IMR-90 (cell line): ENCODE measurements at regions not wholly inside any gene's neighbourhood (a gene's known extent, or its start where the extent isn't known, plus 50 kb on each side); places are given as distances from the start of the nearest gene placed in this dataset.

Experiments
- ATAC-seq: fragments of 200-7000 bp; cut with Tn5 transposase; 2 replicates; pipeline ENCODE4 v1.9.1; 2020; ENCODE audit warnings: low read depth, mild to moderate bottlenecking, moderate library complexity
- BruUV-seq: library from RNA; stranded (reverse); fragments of 400-500 nt; replicated peaks from 2 replicates; lab custom pipeline; 2021; lab: Mats Ljungman, UMichigan
- CTCF ChIA-PET: fragments of 300-600 bp; formaldehyde crosslinking; extraction: SDS; loops from one replicate; lab custom pipeline; 2021; ENCODE audit warnings: antibody characterized with exemption; lab: Yijun Ruan, JAX
- POLR2A ChIA-PET: fragments of 300-600 bp; sonication (Branson Sonifier 250); formaldehyde crosslinking; loops from one replicate; lab custom pipeline; 2022; ENCODE audit warnings: antibody characterized with exemption; ENCODE audit not compliant: unreplicated experiment; lab: Charles Lee
- DNase-seq: peaks from one replicate; pipeline ENCODE4 v3.0.0; 2013
- H2AFZ ChIP-seq: replicated peaks from 2 replicates; pipeline ENCODE3; 2013; ENCODE audit warnings: low read length, mild to moderate bottlenecking; ENCODE audit not compliant: poor library complexity
- H2AK5ac ChIP-seq: 2 replicates; pipeline ENCODE4 v1.6.1; 2013; ENCODE audit warnings: low read depth, low read length, inconsistent platforms
- H2AK9ac ChIP-seq: replicated peaks from 2 replicates; pipeline ENCODE3; 2013; ENCODE audit warnings: mild to moderate bottlenecking, low read depth, low read length, moderate library complexity; ENCODE audit not compliant: poor library complexity
- H2BK120ac ChIP-seq: 2 replicates; pipeline ENCODE4 v1.6.1; 2013; ENCODE audit warnings: low read depth, low read length, inconsistent platforms
- H2BK15ac ChIP-seq: 3 replicates; pipeline ENCODE4 v1.6.1; 2013; ENCODE audit warnings: low read depth, low read length, inconsistent platforms
- H2BK20ac ChIP-seq: 2 replicates; pipeline ENCODE4 v1.6.1; 2013; ENCODE audit warnings: low read depth, mild to moderate bottlenecking, inconsistent platforms, low read length, moderate library complexity
- H2BK5ac ChIP-seq: 2 replicates; pipeline ENCODE4 v1.6.1; 2013; ENCODE audit warnings: mild to moderate bottlenecking, low read depth, low read length, inconsistent platforms; ENCODE audit not compliant: poor library complexity, severe bottlenecking
- H3K14ac ChIP-seq: replicated peaks from 2 replicates; pipeline ENCODE4 v1.6.1; 2013; ENCODE audit warnings: low read depth, low read length, inconsistent platforms
- H3K18ac ChIP-seq: 2 replicates; pipeline ENCODE4 v1.6.1; 2013; ENCODE audit warnings: low read depth, low read length, control low read depth
- H3K23ac ChIP-seq: 2 replicates; pipeline ENCODE4 v1.6.1; 2013; ENCODE audit warnings: low read depth, low read length, inconsistent platforms
- H3K27ac ChIP-seq: 2 replicates; pipeline ENCODE4 v1.5.1; 2013; ENCODE audit warnings: mild to moderate bottlenecking, control low read depth, low read length; ENCODE audit not compliant: insufficient read depth
- H3K27me3 ChIP-seq: 2 replicates; pipeline ENCODE4 v1.6.1; 2013; ENCODE audit warnings: low read length; ENCODE audit not compliant: control insufficient read depth, insufficient read depth
- H3K36me3 ChIP-seq: 2 replicates; pipeline ENCODE4 v1.6.1; 2013; ENCODE audit warnings: low read length, mixed read lengths; ENCODE audit not compliant: control insufficient read depth, insufficient read depth
- H3K4ac ChIP-seq: 2 replicates; pipeline ENCODE4 v1.6.1; 2013; ENCODE audit warnings: low read depth, low read length, inconsistent platforms
- H3K4me1 ChIP-seq: 2 replicates; pipeline ENCODE4 v1.6.1; 2013; ENCODE audit warnings: low read length, mixed read lengths; ENCODE audit not compliant: control insufficient read depth, insufficient read depth
- H3K4me2 ChIP-seq: 2 replicates; pipeline ENCODE4 v1.6.1; 2013; ENCODE audit warnings: low read depth, mild to moderate bottlenecking, control low read depth, low read length, moderate library complexity
- H3K4me3 ChIP-seq: 2 replicates; pipeline ENCODE4 v1.5.1; 2013; ENCODE audit warnings: low read depth, mild to moderate bottlenecking, control low read depth, low read length, moderate library complexity; ENCODE audit not compliant: insufficient read depth
- H3K56ac ChIP-seq: 2 replicates; pipeline ENCODE4 v1.6.1; 2013; ENCODE audit warnings: low read length, inconsistent platforms; ENCODE audit not compliant: insufficient read depth; ENCODE audit errors: extremely low read depth
- H3K79me1 ChIP-seq, 2 experiments: 2 replicates each; pipeline ENCODE4 v1.6.1; 2013; ENCODE audit warnings: low read length in 2 of 2, inconsistent platforms in 1 of 2, low read depth in 1 of 2
- H3K9ac ChIP-seq: 2 replicates; pipeline ENCODE4 v1.6.1; 2013; ENCODE audit warnings: low read depth, low read length, control low read depth
- H3K9me1 ChIP-seq: 2 replicates; pipeline ENCODE4 v1.6.1; 2013; ENCODE audit warnings: low read length, inconsistent platforms; ENCODE audit not compliant: insufficient read depth
- H3K9me3 ChIP-seq: 2 replicates; pipeline ENCODE4 v1.6.1; 2013; ENCODE audit warnings: low read length; ENCODE audit not compliant: control insufficient read depth, insufficient read depth
- H4K20me1 ChIP-seq: 2 replicates; pipeline ENCODE4 v1.6.1; 2013; ENCODE audit warnings: low read length, inconsistent platforms; ENCODE audit not compliant: insufficient read depth
- H4K5ac ChIP-seq: 2 replicates; pipeline ENCODE4 v1.6.1; 2013; ENCODE audit warnings: mild to moderate bottlenecking, low read depth, low read length, control low read depth
- H4K8ac ChIP-seq, 2 experiments: 2 replicates each; pipeline ENCODE4 v1.6.1; 2013; ENCODE audit warnings: low read depth in 2 of 2, low read length in 2 of 2, control low read depth in 1 of 2, inconsistent platforms in 1 of 2
- H4K91ac ChIP-seq: 2 replicates; pipeline ENCODE4 v1.6.1; 2013; ENCODE audit warnings: low read depth, low read length, inconsistent platforms; ENCODE audit not compliant: insufficient read depth
- BHLHE40 ChIP-seq: fragments of 150-350 bp; IDR thresholded peaks from 2 replicates; pipeline ENCODE4 v1.6.1; 2016; ENCODE audit warnings: mild to moderate bottlenecking, low read depth, low read length
- RCOR1 ChIP-seq: IDR thresholded peaks from 2 replicates; pipeline ENCODE4 v1.6.1; 2012; ENCODE audit warnings: mild to moderate bottlenecking, low read length, improper control_type of control experiment; ENCODE audit not compliant: insufficient replicate concordance
- dilution Hi-C: fragments of 300-500 bp; cut with HindIII; formaldehyde crosslinking; loops from one replicate; pipeline ENCODE4 v1.14.3; 2018; ENCODE audit warnings: low sequenced_read_pairs; ENCODE audit not compliant: unreplicated experiment
- in situ Hi-C: fragments of 300-500 bp; cut with MboI; formaldehyde crosslinking; loops from 3 replicates; pipeline ENCODE4 v1.14.3; 2019; ENCODE audit warnings: low sequenced_read_pairs, inconsistent platforms, mixed read lengths
- intact Hi-C: fragments of 100-400 bp; cut with micrococcal nuclease; formaldehyde crosslinking; loops from 2 replicates; pipeline ENCODE4 v1.10.0; 2022
- TF ChIP-seq, protein P1 (sequence below): conservative IDR thresholded peaks from 2 replicates; pipeline ENCODE4 v1.5.1; 2012; ENCODE audit warnings: mild to moderate bottlenecking, low read depth, low read length, improper control_type of control experiment

DNA sequence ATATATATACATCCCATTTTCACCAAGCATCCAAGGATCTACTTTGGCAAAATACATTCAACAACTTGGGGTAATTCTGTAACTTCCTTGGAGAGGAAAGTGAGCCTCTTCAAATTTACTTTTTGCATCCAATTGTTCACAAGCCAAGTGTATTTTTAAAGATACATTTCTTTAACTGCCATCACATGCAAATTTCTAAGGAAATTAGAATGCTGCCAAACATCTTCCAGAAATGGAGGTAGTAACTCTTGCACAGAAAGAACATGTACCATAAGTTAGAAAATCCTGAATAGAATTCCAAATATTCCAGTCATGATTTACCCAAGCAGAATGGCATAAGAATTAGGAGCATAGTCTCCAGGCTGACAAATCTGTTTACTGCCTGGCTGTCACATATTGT is 220.5 kb upstream of the NWD2 start:
- Histone ChIP-seq H2AFZ (no peak overlapping the region), H2BK120ac (no peak overlapping the region), H3K56ac (no peak overlapping the region), H3K18ac (no peak overlapping the region), H4K20me1 (no peaks in the 10 kb centered on the region), H3K9ac (no peak overlapping the region), H4K91ac (no peak overlapping the region), H3K4me2 (no peak overlapping the region), H2BK15ac (no peak overlapping the region), H3K9me1 (no peaks in the 10 kb centered on the region), H4K5ac (no peak overlapping the region), H3K27ac (no peak overlapping the region), H3K9me3 (peaks cover 7% of the 10 kb centered on the region), H3K79me1 (no peaks in the 10 kb centered on the region), H3K27me3 (no peaks in the 10 kb centered on the region), H2AK9ac (no peak overlapping the region), H3K4ac (no peak overlapping the region), H4K8ac (no peak overlapping the region), H2AK5ac (no peak overlapping the region), H3K14ac (no peak overlapping the region), H2BK20ac (no peak overlapping the region), H3K4me3 (no peak overlapping the region), H3K4me1 (no peaks in the 10 kb centered on the region), H3K23ac (no peak overlapping the region), H3K36me3 (no peaks in the 10 kb centered on the region), H2BK5ac (no peak overlapping the region)
- dilution Hi-C loops (no loop called here), in situ Hi-C loops (no loop called here), intact Hi-C loops (no loop called here)
- no peak for TF ChIP-seq BHLHE40
- TF ChIP-seq, protein P1, sequence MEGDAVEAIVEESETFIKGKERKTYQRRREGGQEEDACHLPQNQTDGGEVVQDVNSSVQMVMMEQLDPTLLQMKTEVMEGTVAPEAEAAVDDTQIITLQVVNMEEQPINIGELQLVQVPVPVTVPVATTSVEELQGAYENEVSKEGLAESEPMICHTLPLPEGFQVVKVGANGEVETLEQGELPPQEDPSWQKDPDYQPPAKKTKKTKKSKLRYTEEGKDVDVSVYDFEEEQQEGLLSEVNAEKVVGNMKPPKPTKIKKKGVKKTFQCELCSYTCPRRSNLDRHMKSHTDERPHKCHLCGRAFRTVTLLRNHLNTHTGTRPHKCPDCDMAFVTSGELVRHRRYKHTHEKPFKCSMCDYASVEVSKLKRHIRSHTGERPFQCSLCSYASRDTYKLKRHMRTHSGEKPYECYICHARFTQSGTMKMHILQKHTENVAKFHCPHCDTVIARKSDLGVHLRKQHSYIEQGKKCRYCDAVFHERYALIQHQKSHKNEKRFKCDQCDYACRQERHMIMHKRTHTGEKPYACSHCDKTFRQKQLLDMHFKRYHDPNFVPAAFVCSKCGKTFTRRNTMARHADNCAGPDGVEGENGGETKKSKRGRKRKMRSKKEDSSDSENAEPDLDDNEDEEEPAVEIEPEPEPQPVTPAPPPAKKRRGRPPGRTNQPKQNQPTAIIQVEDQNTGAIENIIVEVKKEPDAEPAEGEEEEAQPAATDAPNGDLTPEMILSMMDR: no peak
- no peak for TF ChIP-seq RCOR1
- DNase-seq (no peak), ATAC-seq (no peak)
- BruUV-seq: no TSS peak
- ChIA-PET CTCF (no interaction called here), POLR2A (no interaction called here)
